ENCODE measurements at regions not wholly inside any gene's neighbourhood (a gene's known extent, or its start where the extent isn't known, plus 50 kb on each side); places are given as distances from the start of the nearest gene placed in this dataset.
"Not testable (repeated sequence)": the region's sequence is repeated elsewhere in the genome, so short reads cannot be mapped to it uniquely, and the experiment has no call there.

GRCh38 chr6:25137480-25137879, 141.7 kb upstream of the CARMIL1 start:
- DNase-seq (ENCODE audit: low spot score in 2 of 2): no peak
- TF ChIP-seq POLR2A (IDR thresholded peaks at IDR 0.05) (no peak), CTCF (IDR thresholded peaks at IDR 0.05) (no peak)
- intact Hi-C loops (cut with DNase I; ENCODE audit: low total_unique reads): no loop called here
- no peak overlapping the region for H3K4me3 ChIP-seq (ENCODE audit: low read depth, poor library complexity, severe bottlenecking)
- WGBS, 2 donors: 27 to 28% methylated on average over 7 of the region's 7 CpGs

GRCh38 chr6:25137916-25138232, 141.3 kb upstream of the CARMIL1 start:
- DNase-seq (ENCODE audit: low spot score in 2 of 2): no peak
- no peak for TF ChIP-seq CTCF (IDR thresholded peaks at IDR 0.05)
- TF ChIP-seq POLR2A (IDR thresholded peaks at IDR 0.05): no peak
- H3K4me3 ChIP-seq (ENCODE audit: low read depth, poor library complexity, severe bottlenecking): no peak overlapping the region
- intact Hi-C loops (cut with DNase I; ENCODE audit: low total_unique reads): no loop called here
- WGBS, 2 donors: 11% methylated on average over 5 of the region's 5 CpGs

DNA sequence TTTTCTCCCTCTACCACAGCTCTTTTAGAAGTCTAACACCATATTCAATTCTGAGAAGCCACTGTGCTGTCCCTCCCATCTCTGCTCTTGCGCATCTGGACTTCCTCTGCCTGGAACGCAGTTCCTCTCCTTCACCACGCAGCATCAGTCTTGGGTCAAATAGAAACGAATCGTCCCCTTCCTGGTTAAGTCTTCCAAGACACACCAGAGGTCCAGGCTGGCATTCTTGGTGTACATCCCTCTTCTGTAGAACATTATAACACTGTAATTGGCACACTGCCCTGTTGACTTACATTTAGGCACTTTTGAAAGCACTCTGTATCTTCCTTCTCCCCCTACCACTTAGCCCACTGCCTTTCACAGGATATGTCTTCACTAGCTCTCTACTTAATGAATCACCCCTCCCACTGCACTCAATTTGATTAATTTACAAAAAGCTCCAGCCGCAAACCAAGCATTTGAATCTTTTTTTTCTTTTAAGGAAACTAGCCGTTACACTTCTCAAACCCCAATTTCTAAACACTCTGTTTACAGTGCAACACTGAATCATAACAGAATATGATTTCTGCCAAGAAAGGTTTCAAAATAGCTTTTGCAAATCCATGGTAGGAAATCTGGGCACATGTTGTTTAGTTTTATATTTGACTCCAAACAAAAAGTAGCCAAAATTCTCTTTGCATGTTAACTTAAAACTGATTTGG, 140.8 kb upstream of the CARMIL1 start:
- intact Hi-C loops (cut with DNase I; ENCODE audit: low total_unique reads): no loop called here

GRCh38 chr6:25138934-25139415, 140.2 kb upstream of the CARMIL1 start:
- no peak for TF ChIP-seq CTCF (IDR thresholded peaks at IDR 0.05)
- WGBS, 2 donors: 1 to 3% methylated on average over 2 of the region's 2 CpGs
- no peak for DNase-seq (ENCODE audit: low spot score in 2 of 2)
- no peak overlapping the region for H3K4me3 ChIP-seq (ENCODE audit: low read depth, poor library complexity, severe bottlenecking)
- intact Hi-C loops (cut with DNase I; ENCODE audit: low total_unique reads): no loop called here

More for the DNA sequence above, 140.8 kb upstream of the CARMIL1 start:
- H3K4me3 ChIP-seq (ENCODE audit: low read depth, poor library complexity, severe bottlenecking): no peak overlapping the region
- DNase-seq (ENCODE audit: low spot score in 2 of 2): peak; percentile 74 to 86
- TF ChIP-seq CTCF (IDR thresholded peaks at IDR 0.05): no peak
- TF ChIP-seq POLR2A (IDR thresholded peaks at IDR 0.05): no peak
- 1% methylated on average over 7 of the region's 7 CpGs for WGBS, 2 donors

DNA sequence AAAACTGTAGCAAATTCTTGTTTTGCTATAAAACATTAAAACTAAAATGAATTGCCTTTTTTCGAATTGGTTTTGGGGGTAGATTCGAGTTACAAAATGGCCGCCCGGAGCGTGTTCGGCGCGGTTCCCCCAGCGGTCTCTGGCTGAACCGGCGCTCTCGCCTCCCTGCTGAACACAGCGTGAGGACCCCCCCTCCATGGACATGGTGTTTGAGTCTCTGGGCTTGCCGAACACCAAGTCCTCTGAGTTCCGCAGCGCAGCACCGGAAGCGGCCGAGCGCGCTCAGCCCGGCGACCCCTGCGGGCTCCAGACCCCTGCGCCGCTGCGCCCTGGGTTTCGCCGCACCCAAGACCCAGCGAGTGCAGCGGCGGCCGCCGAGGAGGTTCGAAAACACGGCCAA, 139.6 kb upstream of the CARMIL1 start:
- intact Hi-C loops (cut with DNase I; ENCODE audit: low total_unique reads); H3K4me3 ChIP-seq (ENCODE audit: low read depth, poor library complexity, severe bottlenecking); DNase-seq (ENCODE audit: low spot score in 2 of 2): not testable (repeated sequence)
- WGBS, 2 donors: 80 to 86% methylated on average over 36 of the region's 36 CpGs

DNA sequence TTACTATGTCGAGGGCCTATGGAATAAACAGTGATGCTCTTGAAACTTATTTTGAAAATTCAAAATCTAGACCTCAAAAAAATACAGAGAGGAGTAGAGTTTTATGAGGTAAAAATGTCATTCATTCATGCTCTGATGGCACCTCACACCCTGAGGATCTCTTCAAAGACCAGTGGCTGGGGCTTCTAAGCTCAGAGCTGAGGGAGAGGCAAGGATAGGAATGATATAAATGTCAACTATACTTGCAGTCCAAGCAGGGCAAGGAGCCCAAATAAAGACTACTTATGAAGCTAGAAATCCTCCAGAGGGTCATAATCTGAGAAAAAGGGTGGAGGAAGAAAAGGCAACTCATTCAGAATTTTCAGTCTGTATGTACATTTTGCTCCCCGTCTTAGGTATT, 136.7 kb upstream of the CARMIL1 start:
- DNase-seq (ENCODE audit: low spot score in 2 of 2): no peak
- H3K4me3 ChIP-seq (ENCODE audit: low read depth, poor library complexity, severe bottlenecking): no peak overlapping the region
- TF ChIP-seq POLR2A (IDR thresholded peaks at IDR 0.05) (no peak), CTCF (IDR thresholded peaks at IDR 0.05) (no peak)
- WGBS, 2 donors: 85 to 89% methylated on average over 2 of the region's 2 CpGs
- intact Hi-C loops (cut with DNase I; ENCODE audit: low total_unique reads): no loop called here

Data from lower leg skin (tissue), 4 donors.